ACHN (cell line): ENCODE measurements at regions not wholly inside any gene's neighbourhood (a gene's known extent, or its start where the extent isn't known, plus 50 kb on each side); places are given as distances from the start of the nearest gene placed in this dataset.

Experiments used
- DNase-seq: peaks from one replicate; pipeline ENCODE4 v3.0.0-alpha.2; 2015
- in situ Hi-C: cut with HindIII; loops from 2 replicates; pipeline ENCODE4 v1.10.0; 2017; ENCODE audit warnings: low sequenced_read_pairs, low pct_ligation_motif_present, low pct_unique_long_range_greater_than_20kb

GRCh38 chr2:9751831-9752230, 91.4 kb upstream of the TAF1B start:
- DNase-seq = no peak
- in situ Hi-C loops = no loop called here

- in situ Hi-C loops = no loop called here
- DNase-seq = peak; percentile 49
Observed at GRCh38 chr2:9752441-9753275, 90.6 kb upstream of the TAF1B start.

GRCh38 chr2:9753276-9753600, 90.0 kb upstream of the TAF1B start:
- in situ Hi-C loops = no loop called here
- peak; percentile 75 for DNase-seq

- in situ Hi-C loops = no loop called here
- DNase-seq = no peak
Observed at GRCh38 chr2:9753665-9754531, 89.4 kb upstream of the TAF1B start.

- in situ Hi-C loops = no loop called here
- DNase-seq = no peak
Observed at GRCh38 chr2:9754532-9754887, 88.8 kb upstream of the TAF1B start.

GRCh38 chr2:9755008-9755407, 88.3 kb upstream of the TAF1B start:
- in situ Hi-C loops = no loop called here
- no peak for DNase-seq

GRCh38 chr2:9755638-9756037, 87.6 kb upstream of the TAF1B start:
- in situ Hi-C loops = no loop called here
- DNase-seq = no peak

GRCh38 chr2:9756692-9757250, 86.5 kb upstream of the TAF1B start:
- in situ Hi-C loops = no loop called here
- no peak for DNase-seq

- no peak for DNase-seq
- in situ Hi-C loops = no loop called here
Observed at GRCh38 chr2:9757501-9758264, 85.6 kb upstream of the TAF1B start.

- in situ Hi-C loops = no loop called here
- no peak for DNase-seq
Observed at GRCh38 chr2:9758741-9759140, 84.5 kb upstream of the TAF1B start.

GRCh38 chr2:9760069-9760901, 83.0 kb upstream of the TAF1B start:
- DNase-seq = no peak
- in situ Hi-C loops = no loop called here

GRCh38 chr2:9760902-9761228, 82.4 kb upstream of the TAF1B start:
- in situ Hi-C loops = no loop called here
- no peak for DNase-seq

GRCh38 chr2:9761577-9761976, 81.7 kb upstream of the TAF1B start:
- in situ Hi-C loops = no loop called here
- DNase-seq = no peak

GRCh38 chr2:9762164-9762563, 81.1 kb upstream of the TAF1B start:
- in situ Hi-C loops = no loop called here
- no peak for DNase-seq

GRCh38 chr2:9762941-9763340, 80.3 kb upstream of the TAF1B start:
- no peak for DNase-seq
- in situ Hi-C loops = no loop called here

- peak; percentile 59 for DNase-seq
- in situ Hi-C loops = no loop called here
Observed at GRCh38 chr2:9763356-9764152, 79.7 kb upstream of the TAF1B start.

- no peak for DNase-seq
- in situ Hi-C loops = no loop called here
Observed at GRCh38 chr2:9764153-9764778, 79.0 kb upstream of the TAF1B start.
